ENCODE measurements at regions not wholly inside any gene's neighbourhood (a gene's known extent, or its start where the extent isn't known, plus 50 kb on each side); places are given as distances from the start of the nearest gene placed in this dataset.

- DNase-seq (no peak), ATAC-seq (peak; percentile 22)
These were observed 50.3 kb downstream of the PTGR3 start for GRCh38 chr18:75158465-75159237.

GRCh38 chr18:75157851-75158250 lies 51.1 kb downstream of the PTGR3 start:
- no peak for ATAC-seq
- no peak for DNase-seq

GRCh38 chr18:75157381-75157780 lies 51.6 kb downstream of the PTGR3 start:
- no peak for ATAC-seq
- DNase-seq: no peak

GRCh38 chr18:75156831-75157230 lies 52.1 kb downstream of the PTGR3 start:
- ATAC-seq (no peak), DNase-seq (no peak)

- ATAC-seq: no peak
These were observed 52.7 kb downstream of the PTGR3 start for GRCh38 chr18:75156139-75156750.

GRCh38 chr18:75154997-75155396 lies 53.9 kb downstream of the PTGR3 start:
- DNase-seq (no peak), ATAC-seq (no peak)

More at GRCh38 chr18:75156139-75156750, 52.7 kb downstream of the PTGR3 start:
- no peak for DNase-seq

DNA sequence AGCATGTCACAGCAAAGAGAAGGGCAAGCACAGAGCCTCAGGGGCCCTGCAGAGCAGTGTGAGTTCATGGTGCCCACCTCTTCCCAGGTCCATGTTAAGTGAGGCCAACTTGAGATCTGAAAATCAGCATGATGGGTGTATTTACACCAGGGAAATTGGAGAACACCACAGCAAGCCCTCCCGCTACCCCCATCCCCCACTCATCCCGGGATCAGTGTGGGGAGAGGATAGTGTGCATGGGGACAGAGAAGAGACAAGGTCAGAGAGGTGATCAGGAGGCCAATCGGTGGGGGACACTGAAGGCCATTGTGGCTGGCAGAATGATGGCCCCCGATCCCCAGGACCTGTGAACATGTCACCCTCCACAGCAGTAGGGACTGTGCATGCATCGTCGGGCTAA lies 54.7 kb downstream of the PTGR3 start:
- DNase-seq (no peak), ATAC-seq (no peak)

- DNase-seq (no peak), ATAC-seq (no peak)
These were observed 65.1 kb downstream of the PTGR3 start for GRCh38 chr18:75143851-75144250.

DNA sequence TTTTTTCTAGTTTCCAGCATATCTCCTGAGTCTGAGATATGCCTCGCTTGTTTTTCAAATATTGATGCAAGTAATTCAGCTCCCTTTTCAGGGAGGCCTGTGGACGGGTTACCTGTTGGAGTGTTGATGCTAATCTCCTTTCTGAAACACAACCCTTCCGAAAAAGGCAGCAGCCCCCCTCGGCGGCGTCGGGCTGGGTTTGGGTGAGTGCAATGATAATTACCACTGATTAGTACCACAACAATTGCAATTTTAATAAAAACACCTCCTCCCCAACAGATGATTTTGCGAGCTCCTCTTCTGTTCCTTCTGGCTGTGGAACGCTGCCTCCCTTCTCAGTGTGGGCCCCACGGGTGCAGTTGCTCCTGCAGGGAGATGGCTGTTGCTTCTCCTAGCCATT lies 66.3 kb downstream of the PTGR3 start:
- ATAC-seq (no peak), DNase-seq (no peak)

- no peak for DNase-seq
These were observed 67.2 kb downstream of the PTGR3 start for GRCh38 chr18:75141734-75142133.

GRCh38 chr18:75141166-75141565 lies 67.8 kb downstream of the PTGR3 start:
- no peak for DNase-seq
- no peak for ATAC-seq

More at GRCh38 chr18:75141734-75142133, 67.2 kb downstream of the PTGR3 start:
- no peak for ATAC-seq

- DNase-seq: no peak
These were observed 68.6 kb downstream of the PTGR3 start for GRCh38 chr18:75140296-75140695.

DNA sequence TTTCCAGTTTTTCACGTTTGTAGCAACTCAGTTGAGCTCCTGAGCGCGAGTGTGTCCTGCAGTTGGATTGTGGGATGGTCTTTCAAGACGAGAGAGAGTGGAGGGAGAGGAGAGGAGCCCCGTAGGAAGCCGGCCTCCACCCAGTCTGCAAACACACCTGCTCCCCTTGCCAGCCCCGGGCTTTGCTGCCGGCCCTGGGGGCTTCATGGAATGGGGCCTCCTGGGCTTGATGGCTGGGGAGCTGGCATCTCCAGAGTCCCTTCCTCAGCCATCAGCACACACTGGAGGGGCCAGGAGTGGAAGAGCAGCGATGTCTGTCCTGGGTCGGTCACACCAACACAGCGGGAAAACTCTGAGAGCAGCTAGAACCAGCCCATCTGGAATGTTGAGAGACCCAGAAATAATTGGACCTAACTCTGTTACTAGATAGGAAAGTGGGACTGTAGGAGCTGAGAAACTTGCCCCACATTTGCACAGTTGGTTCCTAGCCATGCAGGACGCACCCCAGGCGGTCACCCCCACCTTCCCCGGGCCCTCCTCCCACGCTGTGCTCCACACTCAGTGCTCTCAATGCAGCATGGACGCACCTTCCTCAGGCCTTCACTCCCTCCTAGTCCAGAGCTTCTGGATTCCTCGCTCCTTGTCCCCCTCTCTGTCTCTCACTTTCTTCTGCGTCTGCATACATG lies 69.6 kb downstream of the PTGR3 start:
- ATAC-seq (no peak), DNase-seq (no peak)

More at GRCh38 chr18:75140296-75140695, 68.6 kb downstream of the PTGR3 start:
- ATAC-seq: no peak

DNA sequence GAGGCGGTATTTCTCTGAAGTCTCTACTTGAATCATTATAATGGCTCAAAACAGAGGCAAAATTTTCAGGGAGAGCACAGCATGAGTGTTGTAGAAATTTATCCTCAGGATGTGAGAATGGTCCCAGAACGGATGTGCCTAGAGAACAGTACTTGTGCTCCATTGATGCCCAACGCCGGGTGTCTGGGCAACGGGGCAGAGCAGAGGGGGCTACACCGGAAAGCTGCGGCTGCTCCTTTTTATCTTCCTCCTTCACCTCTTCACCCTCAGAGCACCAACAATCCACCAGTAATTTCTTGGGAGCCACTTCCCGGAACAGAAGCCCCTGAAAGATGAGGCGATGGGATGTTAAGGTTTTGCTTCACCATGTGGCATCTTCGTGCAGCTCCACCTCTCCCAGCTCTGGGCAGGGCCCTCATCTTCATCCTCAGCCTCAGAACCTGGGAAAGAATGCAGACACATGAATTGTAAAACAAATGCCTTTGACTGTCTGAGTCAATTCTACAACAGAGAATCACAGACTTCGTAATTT lies 71.5 kb downstream of the PTGR3 start:
- no peak for ATAC-seq
- DNase-seq: no peak

- DNase-seq (no peak), ATAC-seq (no peak)
These were observed 73.7 kb downstream of the PTGR3 start for GRCh38 chr18:75135158-75135725.

DNA sequence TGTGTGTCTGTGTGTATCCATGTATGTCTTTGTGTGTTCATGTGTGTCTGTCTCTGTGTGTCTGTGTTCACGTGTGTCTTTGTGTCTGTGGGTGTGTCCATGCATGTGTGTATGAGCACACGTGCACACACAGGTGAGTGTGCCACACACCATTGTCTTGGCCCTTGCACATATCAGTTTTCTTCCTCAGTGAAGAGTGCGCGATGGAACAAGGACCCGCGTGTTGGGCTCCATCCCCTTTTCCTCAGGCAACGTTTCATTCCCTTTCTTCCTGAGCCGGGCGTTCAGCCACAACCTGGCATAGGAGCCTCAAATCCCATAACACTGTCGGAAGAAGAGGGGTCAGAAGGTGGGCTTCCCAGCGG lies 74.3 kb downstream of the PTGR3 start:
- no peak for ATAC-seq
- DNase-seq: no peak

DNA sequence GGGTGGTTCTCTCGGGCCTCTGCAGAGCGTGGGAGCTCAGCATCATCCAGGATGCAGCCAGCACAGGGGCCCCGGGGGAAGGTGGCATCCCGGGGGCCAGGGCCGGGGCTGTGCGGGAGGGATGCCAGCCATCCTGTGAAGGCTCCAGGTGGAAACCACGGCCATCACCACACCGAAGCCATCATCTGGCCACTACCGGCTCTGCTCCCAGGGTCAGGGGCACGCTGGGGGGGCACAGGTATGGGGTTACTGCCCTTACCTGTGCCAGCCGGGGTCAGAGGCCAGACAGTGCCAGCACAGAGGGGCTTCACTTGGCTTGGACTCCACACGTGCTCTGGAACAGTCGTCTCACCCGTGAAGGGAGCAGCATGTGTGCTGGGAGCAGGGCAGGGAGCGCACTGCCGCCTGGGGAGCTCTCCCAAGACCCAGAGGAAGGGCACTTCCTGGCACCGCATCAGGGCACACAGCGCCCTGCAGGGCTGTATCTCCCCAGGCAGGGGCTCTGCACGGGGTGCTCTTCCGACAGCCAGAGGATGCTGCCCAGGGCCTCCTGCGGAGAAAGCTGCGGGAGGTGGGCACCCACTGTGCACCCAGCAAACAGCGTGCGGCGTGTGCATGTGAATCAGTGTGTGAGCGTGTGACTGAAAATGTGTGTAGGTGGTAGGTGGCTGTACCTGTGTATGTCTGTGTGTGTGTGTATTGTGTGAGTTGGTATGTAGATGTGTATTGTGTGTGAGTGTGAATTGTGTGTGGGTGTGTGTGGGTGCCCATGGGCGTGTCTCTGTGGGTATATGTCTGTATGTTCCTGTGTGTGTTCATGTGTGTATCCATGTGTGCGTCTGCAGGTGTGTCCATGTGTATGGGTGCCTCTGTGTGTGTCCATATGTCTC lies 75.0 kb downstream of the PTGR3 start:
- DNase-seq (no peak), ATAC-seq (no peak)

- DNase-seq (no peak), ATAC-seq (no peak)
These were observed 75.9 kb downstream of the PTGR3 start for GRCh38 chr18:75132931-75133525.

DNA sequence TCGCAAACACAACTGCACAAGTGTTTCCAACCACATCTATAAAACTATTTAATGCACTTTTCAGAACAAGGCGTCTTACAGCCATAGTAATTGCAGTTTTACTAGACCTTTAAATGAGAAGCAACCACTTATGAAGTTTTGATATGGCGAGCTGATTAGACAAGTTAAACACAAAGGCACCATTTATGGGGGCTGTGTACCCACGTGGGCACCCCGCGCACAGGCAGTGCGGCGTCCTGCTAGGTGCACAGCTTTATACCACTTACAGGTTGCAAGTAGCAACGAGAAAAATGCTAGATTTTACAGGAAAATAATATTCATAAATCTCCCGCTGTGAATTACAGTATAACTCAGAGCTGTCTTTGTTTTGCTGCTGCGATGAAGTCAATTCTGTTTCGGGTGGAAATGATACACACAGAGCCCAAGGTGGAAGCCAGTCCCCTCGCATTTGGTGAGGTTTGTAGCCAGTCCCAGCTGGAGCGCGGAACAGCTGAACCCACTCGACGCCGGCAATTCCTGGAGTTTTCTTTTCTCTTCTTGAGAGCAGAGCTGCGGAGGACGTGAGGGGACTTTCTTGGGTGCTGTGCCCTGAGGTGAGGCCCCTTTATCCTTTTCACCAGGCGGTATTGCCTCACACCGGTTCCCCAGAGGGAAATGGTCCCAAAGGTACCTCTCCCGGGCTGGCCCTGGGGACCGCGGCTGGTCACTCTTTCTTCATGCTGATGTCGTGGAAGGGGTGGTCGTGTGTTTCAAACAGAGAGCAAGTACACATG lies 76.7 kb downstream of the PTGR3 start:
- DNase-seq (no peak), ATAC-seq (no peak)

GRCh38 chr18:75131381-75132000 lies 77.4 kb downstream of the PTGR3 start:
- ATAC-seq (no peak), DNase-seq (no peak)

Data from stimulated activated naive CD8-positive, alpha-beta T cell treated with anti-CD3 and anti-CD28 coated beads, Interleukin-15, Interleukin-2, amounts not matched to agents 100 U/mL and 50 U/mL, for 24 hours (primary cell).